HG02798 (cell line): ENCODE measurements at regions not wholly inside any gene's neighbourhood (a gene's known extent, or its start where the extent isn't known, plus 50 kb on each side); places are given as distances from the start of the nearest gene placed in this dataset.

Experiments used
- ATAC-seq: cut with Tn5 transposase; IDR thresholded peaks from one replicate; pipeline ENCODE4 v1.9.1; 2021; ENCODE audit warnings: mild to moderate bottlenecking; ENCODE audit not compliant: unreplicated experiment, poor library complexity

DNA sequence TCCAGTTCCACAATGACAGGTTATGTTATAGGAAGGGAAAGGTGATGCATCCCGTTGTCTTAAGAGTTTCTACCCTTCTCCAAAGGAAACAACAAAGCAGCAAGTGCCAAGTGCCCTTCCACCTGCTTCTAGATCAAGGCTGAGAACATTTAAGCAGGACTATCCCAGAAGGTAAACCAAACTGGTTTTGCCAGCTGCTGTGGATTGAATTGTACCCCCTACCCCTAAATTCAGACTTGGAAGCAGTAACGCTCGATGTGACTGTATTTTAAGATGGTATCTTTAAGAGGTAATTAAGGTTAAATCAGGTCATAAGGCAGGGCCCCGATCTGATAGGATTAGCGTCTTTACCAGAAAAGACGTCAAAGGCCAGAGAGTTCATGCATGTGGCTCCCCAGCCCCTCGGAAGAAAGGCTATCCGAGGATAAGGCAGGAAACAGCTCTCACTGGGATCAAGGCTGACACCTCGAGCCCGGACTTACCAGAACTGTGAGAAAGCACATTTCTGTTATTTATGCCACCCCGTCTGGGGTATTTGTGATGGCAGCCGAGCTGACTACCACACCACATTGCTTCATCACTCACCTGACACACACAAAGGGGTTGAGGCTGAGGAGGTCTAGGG is 179.1 kb upstream of the RAI14 start:
- ATAC-seq: no peak

DNA sequence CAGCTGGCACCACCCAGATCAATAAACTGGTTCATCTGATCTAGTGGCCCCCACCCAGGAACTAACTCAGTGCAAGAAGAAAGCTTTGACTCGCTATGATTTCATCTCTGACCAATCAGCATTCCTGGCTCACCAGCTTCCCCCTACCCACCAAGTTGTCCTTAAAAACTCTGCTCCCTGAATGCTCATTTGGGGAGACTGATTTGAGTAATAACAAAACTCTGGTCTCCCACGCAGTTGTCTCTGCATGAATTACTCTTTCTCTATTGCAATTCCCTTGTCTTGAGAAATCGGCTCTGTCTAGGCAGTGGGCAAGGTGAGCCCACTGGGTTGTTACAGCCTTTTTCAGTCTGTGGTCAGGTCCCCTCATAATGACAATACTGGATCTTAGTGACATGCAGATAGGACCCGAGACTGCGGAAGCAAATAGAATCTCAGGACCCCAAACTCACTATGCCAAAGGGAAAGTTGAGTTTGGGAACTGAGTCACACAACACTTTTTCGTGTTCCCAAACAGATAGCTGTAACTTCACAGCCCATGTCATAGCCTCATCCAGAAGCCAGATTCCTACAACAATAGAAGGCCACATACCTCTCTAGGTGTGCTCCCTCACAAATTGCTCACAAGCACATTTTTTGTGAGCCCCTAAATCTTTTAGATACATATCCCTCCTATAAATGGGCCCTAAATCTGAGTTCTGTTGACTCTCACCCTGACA is 175.2 kb upstream of the RAI14 start:
- no peak for ATAC-seq

DNA sequence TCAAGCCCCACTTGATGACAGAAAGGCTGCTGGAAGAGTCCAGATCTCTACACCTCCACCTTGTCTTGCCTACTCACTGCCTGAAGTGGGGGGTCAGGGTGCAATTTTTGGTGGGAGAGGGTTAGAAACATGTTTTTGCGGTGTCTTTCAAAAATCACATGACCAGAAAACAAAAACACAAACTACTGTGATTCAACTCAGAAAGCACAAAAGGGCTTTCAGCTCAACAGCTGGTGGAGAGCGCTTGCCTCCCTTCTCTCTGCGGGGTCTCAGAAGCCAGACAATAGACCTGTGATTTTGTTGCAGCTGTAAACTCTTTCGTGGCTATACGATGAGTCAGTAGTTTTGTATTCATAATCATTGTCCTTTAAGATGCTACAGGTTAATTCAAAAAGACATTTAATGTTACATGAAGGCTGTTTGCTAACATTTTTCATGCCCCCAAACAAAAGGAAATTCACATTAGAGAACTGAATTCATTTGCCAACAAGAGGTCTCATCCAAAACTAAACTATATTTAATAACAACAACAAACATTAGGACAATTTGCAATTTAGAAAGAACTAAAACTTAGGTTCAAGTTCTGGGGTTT is 172.6 kb upstream of the RAI14 start:
- ATAC-seq: no peak

DNA sequence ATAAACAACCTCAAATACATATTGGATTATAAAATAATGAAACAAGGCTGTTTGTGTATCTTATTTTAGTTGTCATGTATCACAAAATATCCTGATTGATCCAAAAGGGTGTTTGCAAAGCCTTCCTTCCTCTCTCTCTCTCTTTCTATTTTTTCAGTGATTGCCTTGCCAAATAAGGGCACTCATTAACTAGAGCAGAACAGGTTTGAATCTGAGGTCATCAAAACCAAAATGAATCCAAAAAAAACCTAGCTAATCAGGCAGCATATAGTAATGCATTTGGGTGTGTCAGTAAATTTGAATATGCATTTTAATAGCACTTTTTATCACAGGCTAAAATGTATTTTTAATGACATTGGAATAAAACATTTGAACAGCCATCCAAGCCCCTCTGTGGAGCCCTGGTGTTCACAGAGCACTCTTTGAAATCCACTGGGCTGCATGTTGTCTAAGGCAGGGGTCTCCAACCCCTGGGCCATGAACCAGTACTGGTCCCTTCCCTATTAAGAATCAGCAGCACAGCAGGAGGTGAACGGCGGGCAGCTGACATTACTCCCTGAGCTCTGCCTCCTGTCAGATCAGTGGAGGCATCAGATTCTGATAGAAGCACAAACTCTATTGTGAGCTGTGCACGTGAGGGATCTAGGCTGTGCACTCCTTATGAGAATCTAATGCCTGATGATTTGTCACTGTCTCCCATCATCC is 171.8 kb upstream of the RAI14 start:
- ATAC-seq: no peak

DNA sequence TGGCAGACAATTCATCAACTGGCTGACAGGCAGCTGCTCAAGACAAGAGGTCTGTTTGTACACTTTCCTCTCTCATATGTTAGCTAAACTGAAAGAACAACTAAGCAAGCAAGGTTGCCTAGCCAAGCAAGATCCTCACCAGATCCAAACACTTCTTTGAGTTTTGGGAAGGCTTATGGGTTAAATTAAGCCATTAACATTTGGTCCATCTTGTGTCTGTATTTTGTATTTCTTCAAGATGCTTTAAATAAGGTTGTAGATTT is 170.4 kb upstream of the RAI14 start:
- ATAC-seq: no peak

DNA sequence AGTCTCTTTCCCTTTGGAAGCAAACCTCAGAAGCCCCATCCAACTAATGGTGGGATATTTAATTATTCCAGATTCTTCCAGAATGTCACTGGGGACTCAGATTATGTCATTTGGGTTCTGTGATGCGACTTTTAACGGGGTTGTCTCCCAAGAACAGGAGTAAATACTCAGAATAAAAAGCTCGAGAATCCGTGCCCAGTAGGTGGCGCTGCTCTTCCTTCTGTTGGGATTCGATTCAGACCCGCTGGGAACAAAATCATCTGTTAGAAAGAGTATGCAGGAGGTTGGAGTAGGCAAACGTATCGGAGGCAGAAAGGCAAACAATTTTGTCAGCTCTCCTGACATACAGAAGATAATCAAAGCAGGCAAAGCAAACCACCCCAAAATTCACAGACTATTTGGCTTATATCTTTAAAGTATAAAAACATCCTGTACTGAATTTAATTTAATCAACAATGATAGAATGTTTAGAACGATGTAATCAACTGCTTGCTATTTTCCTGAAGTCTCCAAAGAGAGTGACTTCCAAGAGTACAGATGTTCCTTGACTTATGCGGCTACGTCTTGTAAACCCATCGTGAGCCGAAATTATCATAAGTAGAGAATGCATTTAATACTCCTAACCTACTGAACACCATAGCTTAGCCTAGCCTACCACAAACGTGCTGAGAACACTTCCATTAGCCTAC is 169.8 kb upstream of the RAI14 start:
- no peak for ATAC-seq

DNA sequence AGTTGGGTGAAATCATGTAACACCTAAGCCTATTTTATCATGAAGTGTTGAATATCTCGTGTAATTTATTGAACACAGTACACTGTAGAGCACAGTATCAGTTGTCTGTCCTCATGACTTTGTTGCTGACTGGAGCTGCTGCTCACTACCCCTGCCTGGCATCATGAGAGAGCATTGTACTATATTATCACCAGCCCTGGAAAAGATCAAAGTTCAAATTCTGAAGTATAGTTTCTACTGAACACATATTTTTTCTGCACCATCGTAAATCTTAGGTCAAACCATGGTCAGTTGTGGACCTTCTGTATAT is 169.3 kb upstream of the RAI14 start:
- ATAC-seq: no peak

DNA sequence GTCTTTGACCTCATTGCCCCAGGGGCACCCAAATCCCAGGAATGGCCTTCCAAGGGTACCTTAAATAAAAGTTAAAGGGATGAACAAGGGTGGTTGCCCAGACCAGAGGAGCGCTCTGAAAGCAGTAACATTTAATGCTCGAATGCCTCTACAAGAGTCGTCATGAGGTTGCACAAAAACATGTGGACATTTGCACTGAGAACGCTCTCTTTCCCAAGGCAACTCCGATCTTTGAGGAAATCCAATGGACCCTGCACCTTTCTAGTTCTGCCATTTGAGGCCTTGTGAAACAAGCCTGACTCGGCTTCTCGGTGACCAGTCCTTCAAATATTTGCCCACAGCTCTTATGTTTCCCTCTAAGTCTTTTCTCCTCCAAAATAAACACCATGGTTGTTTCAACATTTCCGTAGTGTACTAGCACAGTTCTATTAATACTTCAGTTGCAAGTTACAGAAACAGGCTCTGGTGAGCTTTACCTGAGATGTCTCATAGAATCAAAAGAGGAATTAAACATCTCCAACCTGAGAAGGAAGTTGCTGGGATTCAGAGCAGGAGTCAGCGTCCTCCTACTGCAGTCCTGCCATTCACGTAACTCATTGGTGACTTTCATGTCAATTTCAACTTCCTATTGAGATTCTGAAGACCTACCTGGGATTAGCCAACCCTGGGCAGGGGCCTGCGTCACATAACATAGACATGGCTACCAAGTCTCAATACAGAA is 168.8 kb upstream of the RAI14 start:
- no peak for ATAC-seq

DNA sequence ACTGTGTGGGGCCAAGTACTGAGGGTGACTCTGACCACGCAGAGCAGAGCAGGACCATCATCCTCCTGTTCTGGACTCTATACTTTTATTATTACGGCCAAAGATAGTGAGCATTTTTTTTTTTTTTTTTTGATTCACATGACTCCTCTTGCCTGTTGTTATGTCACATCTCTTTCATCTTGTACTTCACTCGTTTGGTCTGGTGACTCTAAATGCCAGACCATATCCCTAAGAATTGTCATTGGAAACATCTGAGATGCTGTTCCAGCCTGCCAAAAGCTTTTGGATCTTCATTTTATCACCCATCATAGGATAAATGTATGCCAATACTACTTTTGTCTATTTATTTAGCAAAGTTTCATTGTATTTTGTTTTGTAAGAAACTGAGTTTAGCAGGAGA is 168.2 kb upstream of the RAI14 start:
- ATAC-seq: no peak

DNA sequence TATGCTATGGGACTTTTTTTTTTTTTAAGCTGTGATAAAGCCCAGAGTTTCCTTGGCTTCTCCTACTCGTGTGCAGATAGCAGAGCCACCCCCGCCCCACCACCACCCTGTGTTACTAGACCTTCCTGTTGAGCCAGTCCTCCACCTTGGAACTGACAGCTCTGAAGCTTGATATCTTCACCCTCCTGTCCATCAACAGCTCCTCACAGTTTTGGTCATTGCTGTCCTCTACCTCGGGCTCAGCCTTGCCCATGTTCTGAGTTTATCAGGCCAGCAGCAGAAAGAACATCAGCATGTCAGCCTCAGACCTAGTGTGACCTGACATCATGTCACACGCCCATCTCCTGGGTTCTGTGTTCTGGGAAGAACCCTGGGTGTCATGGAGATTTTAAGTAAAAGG is 167.1 kb upstream of the RAI14 start:
- ATAC-seq: no peak

DNA sequence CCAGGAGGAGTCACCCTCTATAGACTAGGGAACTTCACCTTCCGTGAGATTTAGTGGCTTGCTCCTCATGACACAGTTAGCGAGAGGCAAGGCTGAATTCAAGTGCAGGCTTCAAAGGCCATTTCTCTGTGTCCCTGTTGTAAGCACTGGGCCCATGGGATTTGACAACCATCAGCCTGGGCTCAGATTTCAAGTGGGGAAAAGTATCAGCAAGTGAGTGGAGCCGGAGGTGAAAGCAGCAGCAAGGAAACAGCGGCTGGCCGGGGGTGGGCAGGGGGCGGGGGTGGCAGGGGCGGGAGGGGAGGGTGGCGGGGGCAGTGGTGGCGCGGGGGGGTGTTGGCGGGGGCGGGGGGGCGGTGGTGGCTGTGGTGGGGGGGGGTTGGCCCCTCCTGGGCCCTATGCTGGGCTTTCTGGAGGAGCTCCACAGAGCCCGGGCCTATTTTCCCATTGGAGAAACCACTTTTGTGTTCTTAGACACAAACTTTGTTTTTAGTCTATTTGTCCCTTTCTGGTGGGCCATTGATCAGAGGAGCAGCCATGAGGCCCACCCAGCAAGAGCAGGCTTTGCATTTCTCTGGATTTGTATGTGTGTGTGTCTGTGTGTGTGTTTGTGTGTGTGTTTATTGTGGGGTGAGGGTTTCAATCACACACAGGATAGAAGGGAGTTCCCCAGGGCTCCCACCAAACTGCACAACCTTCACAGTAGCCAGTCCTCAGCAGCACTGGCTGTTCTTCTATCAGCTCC is 165.4 kb upstream of the RAI14 start:
- ATAC-seq: no peak

DNA sequence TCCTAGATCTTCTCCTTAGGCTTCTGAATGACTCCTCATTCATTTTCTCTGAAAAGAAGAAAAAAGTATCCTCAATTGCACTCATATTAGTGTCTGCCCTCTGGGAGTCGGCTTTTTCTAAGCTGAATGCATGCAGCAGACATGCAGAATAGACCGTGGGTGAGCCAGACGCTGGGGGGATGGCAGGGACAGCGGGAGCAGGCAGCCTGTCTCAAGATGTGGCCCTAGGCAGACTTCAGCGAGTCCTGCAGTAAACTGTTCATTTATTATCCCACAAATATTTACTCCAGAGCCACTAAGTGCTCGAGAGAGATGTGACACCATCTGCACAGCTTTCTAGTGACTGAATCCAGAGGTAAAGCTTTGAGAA is 164.9 kb upstream of the RAI14 start:
- no peak for ATAC-seq

DNA sequence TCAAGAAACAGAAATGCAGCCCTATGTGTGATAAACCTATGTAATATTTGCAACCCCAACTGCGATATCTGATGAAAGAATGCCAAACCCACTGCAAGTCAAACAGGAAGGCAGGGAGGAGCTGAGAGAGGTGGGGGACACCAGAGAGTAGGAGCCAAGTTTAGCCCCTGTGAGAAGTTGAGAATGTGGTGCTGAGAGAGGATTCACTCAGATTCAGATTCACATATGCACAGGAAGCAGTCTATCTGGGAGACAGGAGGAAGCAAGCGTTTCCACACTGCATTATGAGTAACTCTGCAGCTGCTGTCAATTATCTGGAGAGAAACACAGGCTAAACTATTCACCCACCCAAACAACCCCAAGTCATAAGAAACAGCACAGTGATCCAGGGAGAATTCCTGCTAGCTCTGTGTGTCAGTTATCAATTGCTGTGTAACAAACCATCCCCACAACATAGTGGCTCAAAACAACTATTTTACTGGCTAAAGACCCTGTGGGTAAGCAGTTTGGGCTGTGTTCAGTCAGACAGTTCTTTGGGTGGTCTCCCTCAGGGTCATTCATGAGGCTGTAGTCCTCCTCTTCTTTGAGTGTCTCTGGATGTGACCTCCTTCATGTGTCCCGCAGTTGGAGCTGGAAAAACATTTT is 161.9 kb upstream of the RAI14 start:
- ATAC-seq: no peak

DNA sequence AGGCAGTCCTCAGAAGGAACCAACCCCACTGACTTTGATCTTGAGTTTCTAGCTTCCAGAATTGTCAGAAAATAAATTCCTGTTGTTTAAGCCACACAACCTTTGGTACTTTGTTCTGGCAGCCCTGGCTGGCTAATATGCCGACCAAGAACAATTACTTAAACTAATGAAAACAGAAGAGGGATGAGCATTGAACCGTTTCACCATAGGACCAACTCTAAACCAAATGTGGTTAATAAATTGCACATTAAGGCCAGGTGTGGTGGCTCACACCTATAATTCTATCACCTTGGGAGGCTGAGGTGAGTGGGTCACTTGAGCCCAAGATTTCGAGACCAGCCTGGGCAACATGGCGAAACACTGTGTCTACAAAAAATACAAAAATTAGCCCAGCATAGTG is 160.9 kb upstream of the RAI14 start:
- ATAC-seq: no peak

DNA sequence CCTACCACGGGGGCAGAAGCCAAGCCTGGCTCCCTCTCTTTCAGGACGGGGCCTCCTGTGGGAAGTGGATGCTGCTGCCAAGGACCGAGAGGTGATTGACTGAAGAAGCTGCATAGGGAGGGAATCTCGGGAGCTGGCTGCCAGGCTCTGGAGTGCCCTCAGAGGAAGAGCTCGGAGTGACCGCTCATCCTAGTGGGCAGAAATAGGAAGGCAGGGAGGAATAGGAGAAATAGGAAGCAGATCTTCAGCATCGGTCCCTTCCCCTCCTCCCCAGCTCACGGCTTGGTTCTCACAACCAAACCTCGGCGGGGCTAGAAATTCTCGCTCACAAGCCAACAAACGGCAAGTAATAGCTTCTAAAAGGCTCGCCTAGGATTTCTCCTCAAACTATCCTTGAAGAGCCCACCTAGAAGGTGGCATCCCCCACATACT is 159.9 kb upstream of the RAI14 start:
- no peak for ATAC-seq

DNA sequence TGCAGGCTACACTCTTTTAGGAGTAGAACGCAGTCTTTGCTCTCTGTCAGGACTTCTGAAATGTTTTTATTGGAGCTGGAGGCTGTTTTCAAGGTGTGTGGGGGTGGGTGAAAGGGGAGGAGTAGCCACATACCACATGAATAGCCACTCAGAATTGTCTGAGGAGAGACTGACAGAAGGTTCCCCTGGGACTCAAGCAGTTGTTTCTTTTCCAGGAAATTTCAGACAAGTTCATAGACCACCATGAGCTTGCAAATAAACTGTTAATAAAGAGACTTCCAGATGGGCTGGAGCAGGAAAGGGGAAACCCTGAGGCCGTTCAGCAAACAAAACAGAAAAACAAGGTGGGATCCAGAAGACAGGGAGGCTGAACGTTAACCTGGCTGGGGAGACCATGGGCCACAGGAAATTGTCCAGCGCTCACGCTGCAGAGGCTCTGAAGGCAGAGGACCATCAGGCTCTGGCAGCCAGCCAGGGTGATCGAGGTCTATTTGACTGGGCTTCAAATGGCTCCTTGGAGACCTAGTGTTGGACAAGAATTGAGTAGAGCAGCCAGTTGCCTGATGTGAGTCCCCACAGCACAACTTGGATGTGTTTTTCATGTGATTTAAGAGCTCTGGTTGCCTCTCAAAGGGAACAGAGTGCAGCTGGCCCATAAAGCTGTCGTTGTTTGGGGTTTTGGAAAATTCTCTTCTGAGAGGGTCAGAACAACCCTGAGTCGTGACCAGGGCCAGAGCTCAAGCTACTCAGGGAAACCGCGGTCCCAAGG is 159.2 kb upstream of the RAI14 start:
- no peak for ATAC-seq

DNA sequence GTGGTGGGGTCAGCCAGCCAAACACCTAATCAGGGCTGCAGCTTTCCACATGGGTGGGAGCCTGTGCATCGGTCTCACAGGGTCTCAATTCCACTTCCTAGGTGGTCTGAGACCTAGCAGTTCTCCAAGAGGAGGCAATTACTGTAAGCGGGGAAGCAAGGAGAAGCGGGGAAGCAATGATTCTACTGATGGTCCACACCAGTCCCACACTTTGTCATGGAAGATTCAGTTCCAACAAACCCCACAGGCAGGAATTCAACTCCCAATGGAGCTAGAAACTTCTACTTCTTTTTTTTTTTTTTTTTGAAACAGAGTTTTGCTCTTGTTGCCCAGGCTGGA is 158.7 kb upstream of the RAI14 start:
- no peak for ATAC-seq

DNA sequence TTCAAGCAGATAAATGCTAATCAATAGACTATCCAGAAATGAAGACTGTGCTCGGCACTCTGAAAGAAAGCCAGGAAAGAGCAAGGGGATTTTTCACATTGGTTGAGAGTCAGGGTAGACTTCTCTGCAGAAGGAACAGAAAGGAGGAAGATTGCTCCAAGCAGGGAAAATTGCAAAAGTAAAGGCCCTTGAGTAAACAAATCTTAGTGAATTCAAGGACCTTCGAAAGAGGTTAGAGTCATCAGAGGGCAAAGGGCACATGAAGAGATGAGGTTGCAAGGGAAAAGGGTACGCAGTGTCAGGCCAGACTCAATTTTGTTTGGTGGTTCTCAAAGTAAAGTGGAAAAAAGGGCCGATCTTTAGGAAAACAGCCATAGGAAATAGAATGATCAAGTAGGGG is 157.6 kb upstream of the RAI14 start:
- no peak for ATAC-seq
